Cardiac fibroblast (primary cell): ENCODE measurements at regions not wholly inside any gene's neighbourhood (a gene's known extent, or its start where the extent isn't known, plus 50 kb on each side); places are given as distances from the start of the nearest gene placed in this dataset.

Experiments used
- DNase-seq, 2 donors: peaks; one replicate each; pipeline versions ENCODE4 v3.0.0 to v3.0.0-alpha.2; 2010; ENCODE audit warnings: low read depth in 2 of 2
- H3K4me3 ChIP-seq, 2 donors: replicated peaks in 1 of 2; 1 replicate in 1 of 2; 2 replicates in 1 of 2; pipeline ENCODE4 v1.5.1; 2011; ENCODE audit warnings: low read depth in 2 of 2, low read length in 2 of 2, mild to moderate bottlenecking in 2 of 2, moderate library complexity in 1 of 2
- CTCF ChIP-seq: IDR thresholded peaks from one replicate; pipeline ENCODE4 v1.5.1; 2011; ENCODE audit warnings: low read depth, mild to moderate bottlenecking, low read length, inconsistent platforms

GRCh38 chr3:59515966-59516365, 466.1 kb upstream of the CFAP20DC start:
- no peak overlapping the region for H3K4me3 ChIP-seq
- DNase-seq: no peak
- no peak for TF ChIP-seq CTCF

GRCh38 chr3:59514865-59515482, 465.1 kb upstream of the CFAP20DC start:
- no peak for TF ChIP-seq CTCF
- no peak for DNase-seq
- no peak overlapping the region for H3K4me3 ChIP-seq

GRCh38 chr3:59513570-59513969, 463.7 kb upstream of the CFAP20DC start:
- no peak overlapping the region for H3K4me3 ChIP-seq
- TF ChIP-seq CTCF: no peak
- DNase-seq: no peak

GRCh38 chr3:59512066-59512465, 462.2 kb upstream of the CFAP20DC start:
- DNase-seq: no peak
- H3K4me3 ChIP-seq: no peak overlapping the region
- TF ChIP-seq CTCF: no peak

GRCh38 chr3:59510576-59510975, 460.8 kb upstream of the CFAP20DC start:
- peak in 1 of 2 donors; percentile 5 for DNase-seq
- TF ChIP-seq CTCF: no peak
- H3K4me3 ChIP-seq: no peak overlapping the region

GRCh38 chr3:59508273-59508672, 458.4 kb upstream of the CFAP20DC start:
- no peak for TF ChIP-seq CTCF
- DNase-seq: no peak
- H3K4me3 ChIP-seq: no peak overlapping the region

GRCh38 chr3:59506191-59506590, 456.4 kb upstream of the CFAP20DC start:
- no peak for DNase-seq
- no peak overlapping the region for H3K4me3 ChIP-seq
- TF ChIP-seq CTCF: no peak
